PFSK-1 (cell line): ENCODE measurements at regions not wholly inside any gene's neighbourhood (a gene's known extent, or its start where the extent isn't known, plus 50 kb on each side); places are given as distances from the start of the nearest gene placed in this dataset.

Source experiments
- FOXP2 ChIP-seq: optimal IDR thresholded peaks from 2 replicates; pipeline ENCODE3; 2011; ENCODE audit warnings: borderline replicate concordance, control low read depth, inconsistent platforms; ENCODE audit not compliant: insufficient read depth; ENCODE audit errors: extremely low read length, extremely low read depth
- POLR2AphosphoS5 ChIP-seq: IDR thresholded peaks from 2 replicates; pipeline ENCODE4 v1.6.1; 2012; ENCODE audit warnings: low read depth, mild to moderate bottlenecking, control low read depth, low read length, moderate library complexity
- REST ChIP-seq, 2 experiments: IDR thresholded peaks; 2 replicates each; pipeline versions ENCODE4 v1.6.1 to v1.8.0; 2011 to 2012; ENCODE audit warnings: low read depth in 2 of 2, low read length in 2 of 2, control low read depth in 1 of 2, inconsistent platforms in 1 of 2, mild to moderate bottlenecking in 1 of 2, moderate library complexity in 1 of 2; ENCODE audit not compliant: insufficient read depth in 1 of 2
- SIN3A ChIP-seq: IDR thresholded peaks from 2 replicates; pipeline ENCODE4 v1.6.1; 2012; ENCODE audit warnings: mild to moderate bottlenecking, low read length, moderate library complexity, borderline replicate concordance; ENCODE audit not compliant: insufficient read depth
- TAF1 ChIP-seq: IDR thresholded peaks from 2 replicates; pipeline ENCODE4 v1.6.1; 2012; ENCODE audit warnings: low read length, control low read depth, borderline replicate concordance; ENCODE audit not compliant: insufficient read depth

- TF ChIP-seq SIN3A (no peak), TAF1 (no peak), REST (IDR thresholded peaks at IDR 0.05; ENCODE audit: insufficient read depth in 1 of 2, low read depth in 2 of 2, low read length in 2 of 2) (no peak), FOXP2 (no peak), POLR2AphosphoS5 (no peak)
These were observed 375.2 kb upstream of the CPEB2 start for GRCh38 chr4:14627038-14627437.

- TF ChIP-seq SIN3A (no peak), TAF1 (no peak)
These were observed 370.4 kb upstream of the CPEB2 start for GRCh38 chr4:14631806-14632440.

- TF ChIP-seq REST (IDR thresholded peaks at IDR 0.05; ENCODE audit: insufficient read depth in 1 of 2, low read depth in 2 of 2, low read length in 2 of 2), result no peak
- no peak for TF ChIP-seq FOXP2
- TF ChIP-seq TAF1, result no peak
- TF ChIP-seq POLR2AphosphoS5, result no peak
- no peak for TF ChIP-seq SIN3A
These were observed 365.7 kb upstream of the CPEB2 start for GRCh38 chr4:14636563-14636962.

GRCh38 chr4:14640476-14640875 is 361.8 kb upstream of the CPEB2 start:
- no peak for TF ChIP-seq REST (IDR thresholded peaks at IDR 0.05; ENCODE audit: insufficient read depth in 1 of 2, low read depth in 2 of 2, low read length in 2 of 2)
- TF ChIP-seq FOXP2, result no peak
- no peak for TF ChIP-seq SIN3A
- no peak for TF ChIP-seq TAF1
- TF ChIP-seq POLR2AphosphoS5, result no peak

- no peak for TF ChIP-seq REST (IDR thresholded peaks at IDR 0.05; ENCODE audit: insufficient read depth in 1 of 2, low read depth in 2 of 2, low read length in 2 of 2)
- no peak for TF ChIP-seq FOXP2
- no peak for TF ChIP-seq TAF1
- TF ChIP-seq SIN3A, result no peak
- TF ChIP-seq POLR2AphosphoS5, result no peak
These were observed 360.4 kb upstream of the CPEB2 start for GRCh38 chr4:14641871-14642270.
